ENCODE measurements at regions not wholly inside any gene's neighbourhood (a gene's known extent, or its start where the extent isn't known, plus 50 kb on each side); places are given as distances from the start of the nearest gene placed in this dataset.
"Not testable (repeated sequence)": the region's sequence is repeated elsewhere in the genome, so short reads cannot be mapped to it uniquely, and the experiment has no call there.

DNA sequence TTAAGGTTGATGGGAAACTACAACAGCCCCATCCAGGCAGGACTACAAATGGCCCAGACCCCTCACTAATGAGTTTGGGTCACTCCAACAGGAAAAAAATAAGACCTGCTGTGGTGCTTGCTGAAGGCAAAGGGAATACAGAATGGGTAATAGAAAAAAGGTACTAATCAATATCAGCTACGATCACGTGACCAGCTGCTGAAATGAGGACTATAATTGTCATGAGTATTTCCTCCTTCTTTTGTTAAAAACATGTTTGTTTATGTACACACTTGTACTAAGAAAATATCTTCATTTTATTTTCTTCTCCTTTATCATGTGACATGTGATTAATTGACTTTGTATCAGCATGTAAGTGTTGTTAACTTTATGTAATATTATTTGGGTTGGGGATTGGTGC is 199.9 kb downstream of the GJA1 start:
- no peak overlapping the region for H3K27ac ChIP-seq
- no peak overlapping the region for H3K4me3 ChIP-seq
- peaks cover 0 to 8% (median 0%) of the 10 kb centered on the region in 9 donors for H3K4me1 ChIP-seq
- WGBS, 2 donors: 93 to 97% methylated on average over 2 of the region's 2 CpGs
- peaks cover 0 to 65% (median 12%) of the 10 kb centered on the region in 11 donors for H3K9me3 ChIP-seq
- intact Hi-C loops (cut with DNase I): no loop called here
- TF ChIP-seq, protein P1, sequence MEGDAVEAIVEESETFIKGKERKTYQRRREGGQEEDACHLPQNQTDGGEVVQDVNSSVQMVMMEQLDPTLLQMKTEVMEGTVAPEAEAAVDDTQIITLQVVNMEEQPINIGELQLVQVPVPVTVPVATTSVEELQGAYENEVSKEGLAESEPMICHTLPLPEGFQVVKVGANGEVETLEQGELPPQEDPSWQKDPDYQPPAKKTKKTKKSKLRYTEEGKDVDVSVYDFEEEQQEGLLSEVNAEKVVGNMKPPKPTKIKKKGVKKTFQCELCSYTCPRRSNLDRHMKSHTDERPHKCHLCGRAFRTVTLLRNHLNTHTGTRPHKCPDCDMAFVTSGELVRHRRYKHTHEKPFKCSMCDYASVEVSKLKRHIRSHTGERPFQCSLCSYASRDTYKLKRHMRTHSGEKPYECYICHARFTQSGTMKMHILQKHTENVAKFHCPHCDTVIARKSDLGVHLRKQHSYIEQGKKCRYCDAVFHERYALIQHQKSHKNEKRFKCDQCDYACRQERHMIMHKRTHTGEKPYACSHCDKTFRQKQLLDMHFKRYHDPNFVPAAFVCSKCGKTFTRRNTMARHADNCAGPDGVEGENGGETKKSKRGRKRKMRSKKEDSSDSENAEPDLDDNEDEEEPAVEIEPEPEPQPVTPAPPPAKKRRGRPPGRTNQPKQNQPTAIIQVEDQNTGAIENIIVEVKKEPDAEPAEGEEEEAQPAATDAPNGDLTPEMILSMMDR (IDR thresholded peaks at IDR 0.05): no peak
- H3K27me3 ChIP-seq: no peaks in the 10 kb centered on the region
- no peaks in the 10 kb centered on the region for H3K36me3 ChIP-seq
- DNase-seq: no peak
- no peak for ATAC-seq

DNA sequence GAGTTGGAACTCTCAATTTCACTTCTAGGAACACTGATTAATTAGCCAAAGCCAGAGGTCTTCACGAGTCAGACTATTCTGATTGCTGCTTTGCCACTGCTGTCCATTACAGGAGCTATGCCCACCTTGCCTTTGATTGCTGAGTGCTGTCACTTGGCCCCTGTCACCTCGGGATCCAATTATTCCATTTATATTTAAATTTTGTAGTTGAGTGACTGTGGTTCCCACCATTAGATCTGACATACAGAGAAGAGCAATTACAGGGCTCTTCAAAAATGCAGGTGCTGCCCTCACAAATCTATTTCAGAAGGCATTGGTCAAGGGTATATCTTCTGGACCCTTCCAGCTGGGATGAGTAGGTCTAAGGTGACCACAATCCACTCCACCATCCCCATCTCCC is 200.8 kb downstream of the GJA1 start:
- H3K36me3 ChIP-seq; H3K4me3 ChIP-seq; DNase-seq; H3K27me3 ChIP-seq; H3K27ac ChIP-seq; ATAC-seq; intact Hi-C loops (cut with DNase I); H3K4me1 ChIP-seq: not testable (repeated sequence)
- H3K9me3 ChIP-seq: peaks cover 0 to 60% (median 12%) of the 10 kb centered on the region in 11 donors
- 63 to 75% methylated on average over 2 of the region's 2 CpGs for WGBS, 2 donors

DNA sequence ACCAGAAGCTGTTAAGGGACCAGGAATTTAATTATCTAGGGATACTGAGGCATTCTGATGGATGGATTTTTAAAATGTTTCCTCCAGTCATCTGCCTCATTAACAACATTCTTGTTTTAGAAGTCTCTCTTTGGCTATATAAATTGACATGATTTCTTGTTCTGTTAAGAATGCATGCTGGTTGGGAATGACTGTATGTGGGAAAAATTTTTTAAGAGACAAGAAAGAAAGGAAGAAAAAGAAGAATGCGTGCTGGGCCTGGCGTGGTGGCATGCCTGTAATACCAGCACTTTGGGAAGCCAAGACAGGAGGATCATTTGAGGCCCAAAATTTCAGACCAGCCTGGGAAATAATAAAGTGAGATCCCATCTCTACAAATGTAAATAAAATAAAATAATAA is 203.6 kb downstream of the GJA1 start:
- intact Hi-C loops (cut with DNase I): no loop called here
- Histone ChIP-seq H3K9me3 (peaks cover 0 to 43% (median 9%) of the 10 kb centered on the region in 11 donors), H3K4me1 (no peaks in the 10 kb centered on the region), H3K27ac (no peak overlapping the region), H3K27me3 (no peaks in the 10 kb centered on the region), H3K36me3 (no peaks in the 10 kb centered on the region), H3K4me3 (no peak overlapping the region)
- ATAC-seq: no peak
- 85 to 86% methylated on average over 2 of the region's 2 CpGs for WGBS, 2 donors
- TF ChIP-seq, protein P1 (IDR thresholded peaks at IDR 0.05): no peak
- DNase-seq: no peak

DNA sequence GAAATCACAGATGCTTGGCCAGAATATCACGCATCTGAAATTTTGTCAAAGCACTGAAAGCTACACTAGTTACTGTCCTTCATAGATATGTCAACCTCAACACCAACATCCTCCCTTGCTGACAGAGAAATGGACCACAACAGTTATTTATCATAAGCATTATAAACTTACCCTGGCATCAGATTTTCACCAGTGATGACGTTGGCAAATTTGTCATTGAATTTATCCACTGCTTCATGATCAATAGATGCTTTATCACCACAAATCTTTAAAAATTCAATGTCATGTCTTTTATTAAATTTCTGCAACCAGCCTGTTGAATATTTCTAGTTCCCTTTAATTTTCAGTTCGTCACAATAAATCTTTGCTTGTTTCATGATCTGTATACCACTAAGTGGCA is 205.7 kb downstream of the GJA1 start:
- H3K4me1 ChIP-seq: no peaks in the 10 kb centered on the region
- no peaks in the 10 kb centered on the region for H3K36me3 ChIP-seq
- H3K4me3 ChIP-seq: no peak overlapping the region
- no peak for DNase-seq
- H3K27me3 ChIP-seq: no peaks in the 10 kb centered on the region
- ATAC-seq: no peak
- WGBS, 2 donors: 76 to 90% methylated on average over 3 of the region's 3 CpGs
- no peak overlapping the region for H3K27ac ChIP-seq
- TF ChIP-seq, protein P1 (IDR thresholded peaks at IDR 0.05): no peak
- intact Hi-C loops (cut with DNase I): no loop called here
- peaks cover 0 to 26% (median 6%) of the 10 kb centered on the region in 11 donors for H3K9me3 ChIP-seq

DNA sequence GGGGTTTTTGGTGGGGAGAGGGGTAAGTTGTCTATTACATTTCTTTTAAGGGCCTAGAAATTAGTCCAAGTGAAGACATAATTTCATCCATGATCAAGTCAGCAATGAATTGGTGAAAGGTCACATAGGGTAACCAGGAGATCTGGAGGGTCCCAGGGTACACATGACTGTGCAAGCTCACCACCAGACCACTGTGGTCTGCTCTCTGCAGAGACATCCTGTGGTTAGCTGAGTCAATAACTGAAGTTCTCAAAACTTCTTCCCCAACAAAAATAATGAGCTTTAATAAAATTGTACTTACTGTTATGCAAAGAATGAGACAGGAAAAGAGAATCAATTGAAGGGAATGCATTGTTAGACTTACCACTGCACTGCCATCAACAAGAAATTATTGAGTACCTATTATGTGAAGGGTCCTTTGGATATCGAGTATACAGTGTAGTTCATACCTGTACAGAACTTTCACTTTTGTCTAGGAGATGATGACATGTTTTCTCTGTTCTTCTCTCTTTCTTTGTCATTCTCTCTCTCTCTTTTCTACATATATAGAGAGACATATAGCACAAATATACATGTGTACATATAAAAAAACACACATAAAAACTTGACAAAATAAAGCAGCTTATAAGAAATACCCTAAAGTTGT is 209.8 kb downstream of the GJA1 start:
- TF ChIP-seq, protein P1 (IDR thresholded peaks at IDR 0.05): no peak
- Histone ChIP-seq H3K36me3 (no peaks in the 10 kb centered on the region), H3K9me3 (peaks cover 0 to 14% (median 0%) of the 10 kb centered on the region in 11 donors), H3K4me3 (no peak overlapping the region), H3K27ac (no peak overlapping the region), H3K4me1 (no peaks in the 10 kb centered on the region), H3K27me3 (no peaks in the 10 kb centered on the region)
- ATAC-seq: no peak
- DNase-seq: no peak
- intact Hi-C loops (cut with DNase I): no loop called here
- 84 to 91% methylated on average over 1 of the region's 1 CpG for WGBS, 2 donors

Data from heart right ventricle (tissue), 16 donors.